AML-193 (cell line): ENCODE measurements at regions not wholly inside any gene's neighbourhood (a gene's known extent, or its start where the extent isn't known, plus 50 kb on each side); places are given as distances from the start of the nearest gene placed in this dataset.

Experiments
- DNase-seq, 2 experiments: peaks; one replicate each; lab custom pipeline; 2025; lab: John Stamatoyannopoulos, UW

GRCh38 chr5:171509467-171509866, 90.0 kb downstream of the FGF18 start:
- no peak for DNase-seq

GRCh38 chr5:171512397-171512796, 93.0 kb downstream of the FGF18 start:
- DNase-seq, result no peak

- no peak for DNase-seq
Observed at GRCh38 chr5:171513591-171513990, 94.1 kb downstream of the FGF18 start.

GRCh38 chr5:171518916-171519315, 99.5 kb downstream of the FGF18 start:
- DNase-seq, result no peak

- DNase-seq, result no peak
Observed at GRCh38 chr5:171520300-171521174, 101.1 kb downstream of the FGF18 start.

- DNase-seq, result no peak
Observed at GRCh38 chr5:171521219-171521633, 101.8 kb downstream of the FGF18 start.

GRCh38 chr5:171521679-171522078, 102.2 kb downstream of the FGF18 start:
- DNase-seq, result no peak

GRCh38 chr5:171523781-171524180, 104.3 kb downstream of the FGF18 start:
- DNase-seq, result no peak

- no peak for DNase-seq
Observed at GRCh38 chr5:171524466-171524865, 105.0 kb downstream of the FGF18 start.

GRCh38 chr5:171525085-171525484, 105.6 kb downstream of the FGF18 start:
- no peak for DNase-seq

- DNase-seq, result no peak
Observed at GRCh38 chr5:171528036-171528435, 108.6 kb downstream of the FGF18 start.

- DNase-seq, result no peak
Observed at GRCh38 chr5:171528865-171529614, 109.6 kb downstream of the FGF18 start.

GRCh38 chr5:171531638-171532037, 112.2 kb downstream of the FGF18 start:
- DNase-seq, result no peak

GRCh38 chr5:171533153-171533552, 113.7 kb downstream of the FGF18 start:
- DNase-seq, result no peak

GRCh38 chr5:171534043-171534895, 114.8 kb downstream of the FGF18 start:
- DNase-seq, result no peak

- DNase-seq, result no peak
Observed at GRCh38 chr5:171535162-171535561, 115.7 kb downstream of the FGF18 start.

GRCh38 chr5:171537070-171537849, 117.8 kb downstream of the FGF18 start:
- DNase-seq, result no peak

- DNase-seq, result no peak
Observed at GRCh38 chr5:171537923-171538537, 118.6 kb downstream of the FGF18 start.

- DNase-seq, result no peak
Observed at GRCh38 chr5:171538681-171539080, 119.2 kb downstream of the FGF18 start.

- DNase-seq, result no peak
Observed at GRCh38 chr5:171540865-171541264, 121.4 kb downstream of the FGF18 start.

GRCh38 chr5:171541341-171541776, 121.9 kb downstream of the FGF18 start:
- no peak for DNase-seq
